Heart right ventricle (tissue), 16 donors: ENCODE measurements at regions not wholly inside any gene's neighbourhood (a gene's known extent, or its start where the extent isn't known, plus 50 kb on each side); places are given as distances from the start of the nearest gene placed in this dataset.

Experiments
- ATAC-seq, 8 donors: fragments of 200-7000 bp; cut with Tn5 transposase; one replicate each; pipeline ENCODE4 v1.9.1; 2020; ENCODE audit warnings: mild to moderate bottlenecking in 8 of 8, moderate library complexity in 8 of 8, moderate number of reproducible peaks in 1 of 8
- DNase-seq, 2 donors: peaks; one replicate each; pipeline ENCODE4 v3.0.0-alpha.2; 2020
- H3K27ac ChIP-seq, 10 donors: fragments of 200-600 bp; sonication (generic) in 2 of 10; one replicate each; pipeline versions ENCODE4 v1.5.0 to v1.8.0; 2020 to 2022; ENCODE audit warnings: mild to moderate bottlenecking in 3 of 10
- H3K27me3 ChIP-seq, 7 donors: fragments of 200-600 bp; one replicate each; pipeline ENCODE4 v1.8.0; 2021 to 2022; ENCODE audit warnings: mild to moderate bottlenecking in 2 of 7
- H3K36me3 ChIP-seq, 9 donors: fragments of 200-600 bp; sonication (generic) in 1 of 9; one replicate each; pipeline versions ENCODE4 v1.5.0 to v1.8.0; 2020 to 2022; ENCODE audit warnings: mild to moderate bottlenecking in 2 of 9
- H3K4me1 ChIP-seq, 9 donors: fragments of 200-600 bp; sonication (generic) in 1 of 9; one replicate each; pipeline versions ENCODE4 v1.5.0 to v1.8.0; 2020 to 2022; ENCODE audit warnings: mild to moderate bottlenecking in 4 of 9
- H3K4me3 ChIP-seq, 10 donors: fragments of 200-600 bp; sonication (generic) in 2 of 10; one replicate each; pipeline versions ENCODE4 v1.5.0 to v1.8.0; 2020 to 2022; ENCODE audit warnings: mild to moderate bottlenecking in 7 of 10, moderate library complexity in 2 of 10
- H3K9me3 ChIP-seq, 11 donors: fragments of 200-600 bp in 10 of 11; sonication (generic) in 2 of 11; one replicate each; pipeline versions ENCODE4 v1.5.0 to v1.8.0; 2013 to 2022; ENCODE audit warnings: mild to moderate bottlenecking in 2 of 11, control low read depth in 1 of 11, moderate library complexity in 1 of 11
- CTCF ChIP-seq, 9 donors: fragments of 200-600 bp; sonication (generic) in 2 of 9; IDR thresholded peaks; one replicate each; pipeline versions ENCODE4 v1.5.0 to v1.8.0; 2021 to 2022; ENCODE audit warnings: antibody characterized with exemption in 9 of 9, mild to moderate bottlenecking in 5 of 9, moderate library complexity in 1 of 9
- WGBS, 2 donors: extraction: QIAGEN DNeasy Blood & Tissue Kit; methylation state at CpG; one replicate each; pipeline ENCODE4 v1.1.7; 2013; ENCODE audit warnings: inconsistent platforms in 1 of 2; 5-methylcytosine and 5-hydroxymethylcytosine counted together
- intact Hi-C, 10 donors: fragments of 100-400 bp; cut with DNase I; formaldehyde crosslinking; loops; one replicate each; pipeline versions ENCODE4 v1.11.1 to v1.14.2; 2022
- donor health status: Arrhythmogenic right ventricular cardiomyopathy.
- donor health status: ischemic (EF 13 %, LVEDD 7.1; RV severe dilation, severe dysfunction).
- donor health status: healthy with polysubstance abuse.
- donor health status: DM: no; HTN: yes; CAD: no.
- donor health status: DM: no; HTN: no; CAD: no.
- donor health status: ischemic (EF 25% LVEDD 6.9; RV normal size, moderate dysfunction).
- donor health status: ischemic (EF 25% LVEDD 5.7; RV mildly dilated, moderate dysfunction).
- donor health status: healthy.
- donor health status: DM: yes; HTN: yes; CAD: no.
- donor health status: Ischemic cardiomyopathy.
- donor health status: ischemic (EF 35%, LVEDD 5.7; RV mildly dilated, moderate dysfunction).
- donor health status: nonischemic (EF 11% LVEDD 7.7; RV severe dilation, severe dysfunction).
- donor health status: DM: yes; HTN: yes; CAD: no.
- donor health status: PGD.
- donor health status: ischemic (EF 29% LVEDD 5.4; RV normal size, mild dysfunction).
- donor health status: nonischemic (EF 23%, LVEDD 6.1; RV moderate dilation, normal function).

GRCh38 chr20:24778585-24779031, 170.5 kb upstream of the CST7 start:
- DNase-seq (no peak), ATAC-seq (no peak)
- H3K9me3 ChIP-seq: peaks cover 0 to 14% (median 4%) of the 10 kb centered on the region in 11 donors
- intact Hi-C loops: loop anchor here in 2 of 10 donors (5.0 to 10.0 kb wide), 2 partner anchors 476 to 614 kb away; no protein-coding TSS in a partner anchor
- H3K4me3 ChIP-seq: no peak overlapping the region
- no peak for TF ChIP-seq CTCF (IDR thresholded peaks at IDR 0.05)
- 68 to 76% methylated on average over 14 of the region's 14 CpGs for whole genome bisulfite sequencing, 2 donors
- H3K27ac ChIP-seq: no peak overlapping the region
- H3K4me1 ChIP-seq: no peaks in the 10 kb centered on the region
- peaks cover 0 to 16% (median 0%) of the 10 kb centered on the region in 7 donors for H3K27me3 ChIP-seq
- H3K36me3 ChIP-seq: no peaks in the 10 kb centered on the region

GRCh38 chr20:24779131-24779530, 169.9 kb upstream of the CST7 start:
- WGBS, 2 donors: 31 to 37% methylated on average over 6 of the region's 6 CpGs
- H3K36me3 ChIP-seq: no peaks in the 10 kb centered on the region
- no peak for ATAC-seq
- no peak overlapping the region for H3K4me3 ChIP-seq
- intact Hi-C loops: loop anchor here in 2 of 10 donors (5.0 to 10.0 kb wide), 2 partner anchors 477 to 614 kb away; no protein-coding TSS in a partner anchor
- DNase-seq: no peak
- no peak for TF ChIP-seq CTCF (IDR thresholded peaks at IDR 0.05)
- H3K27me3 ChIP-seq: peaks cover 0 to 16% (median 0%) of the 10 kb centered on the region in 7 donors
- no peaks in the 10 kb centered on the region for H3K4me1 ChIP-seq
- peaks cover 0 to 14% (median 4%) of the 10 kb centered on the region in 11 donors for H3K9me3 ChIP-seq
- H3K27ac ChIP-seq: no peak overlapping the region

- Histone ChIP-seq H3K27ac (no peak overlapping the region), H3K36me3 (no peaks in the 10 kb centered on the region), H3K27me3 (peaks cover 0 to 16% (median 0%) of the 10 kb centered on the region in 7 donors), H3K4me1 (no peaks in the 10 kb centered on the region), H3K4me3 (no peak overlapping the region), H3K9me3 (peaks cover 0 to 12% (median 4%) of the 10 kb centered on the region in 11 donors)
- no peak for TF ChIP-seq CTCF (IDR thresholded peaks at IDR 0.05)
- 90 to 97% methylated on average over 4 of the region's 4 CpGs for WGBS, 2 donors
- ATAC-seq (no peak), DNase-seq (no peak)
- intact Hi-C loops: loop anchor here in 6 of 10 donors (5.0 to 10.0 kb wide), 7 partner anchors 305 to 618 kb away; no protein-coding TSS in a partner anchor
These were observed 169.1 kb upstream of the CST7 start for GRCh38 chr20:24779946-24780345.

- H3K27me3 ChIP-seq: peaks cover 0 to 16% (median 0%) of the 10 kb centered on the region in 7 donors
- peaks cover 0 to 4% (median 0%) of the 10 kb centered on the region in 11 donors for H3K9me3 ChIP-seq
- no peak for TF ChIP-seq CTCF (IDR thresholded peaks at IDR 0.05)
- no peak overlapping the region for H3K27ac ChIP-seq
- no peak overlapping the region for H3K4me3 ChIP-seq
- intact Hi-C loops: loop anchor here in 5 of 10 donors (5.0 to 10.0 kb wide), 7 partner anchors 306 to 619 kb away; no protein-coding TSS in a partner anchor
- H3K36me3 ChIP-seq: no peaks in the 10 kb centered on the region
- 68 to 74% methylated on average over 11 of the region's 11 CpGs for WGBS, 2 donors
- H3K4me1 ChIP-seq: no peaks in the 10 kb centered on the region
- peak in 3 of 8 donors; percentile 5 to 8 (median 5) for ATAC-seq
- no peak for DNase-seq
These were observed 168.2 kb upstream of the CST7 start for GRCh38 chr20:24780674-24781417.
